ENCODE measurements at regions not wholly inside any gene's neighbourhood (a gene's known extent, or its start where the extent isn't known, plus 50 kb on each side); places are given as distances from the start of the nearest gene placed in this dataset.

DNA sequence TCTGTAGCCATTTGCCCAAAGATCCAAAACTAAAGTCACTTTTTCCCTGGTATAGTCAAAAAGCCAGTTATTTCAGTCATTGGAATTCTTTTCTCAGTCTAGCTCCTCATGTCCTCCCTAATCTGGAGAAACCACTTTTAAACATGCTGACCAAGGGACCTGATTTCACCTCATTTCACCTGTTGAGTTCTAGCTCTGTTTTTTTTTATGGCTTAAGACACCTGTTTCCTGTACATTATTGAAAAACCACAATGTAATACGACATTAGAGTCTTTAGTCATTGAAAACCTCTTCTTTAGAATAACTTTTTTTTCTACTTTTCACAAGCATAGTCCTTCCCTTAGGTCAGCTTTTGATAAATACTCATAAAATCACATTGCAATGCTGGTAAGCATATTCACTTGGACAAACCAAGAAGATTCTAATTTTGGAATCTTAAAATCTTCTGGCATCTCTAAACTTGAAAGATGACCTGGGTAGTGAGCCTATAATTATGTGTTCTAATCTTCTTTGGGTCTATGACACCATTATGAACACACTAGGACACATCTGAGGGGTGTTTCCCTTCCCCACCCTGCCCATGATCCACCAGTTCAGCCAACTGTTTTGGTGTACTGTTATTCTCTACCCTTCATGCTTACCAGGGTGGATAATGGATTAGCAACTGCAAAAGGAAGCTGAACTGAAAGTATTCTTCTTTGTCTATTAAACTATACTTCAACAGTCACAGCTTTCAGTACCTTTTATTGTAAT lies 103.5 kb upstream of the FXR1 start:
- Histone ChIP-seq H3K27me3 (ENCODE audit: control insufficient read depth, low read length) (no peaks in the 10 kb centered on the region), H3K4me3 (ENCODE audit: low read length) (no peak overlapping the region), H3K36me3 (ENCODE audit: control insufficient read depth, low read length) (no peaks in the 10 kb centered on the region), H3K4me2 (ENCODE audit: low read length) (no peak overlapping the region), H3K4me1 (ENCODE audit: control insufficient read depth, low read length) (no peaks in the 10 kb centered on the region), H3K27ac (ENCODE audit: low read depth, low read length) (no peak overlapping the region), H3F3A (ENCODE audit: control insufficient read depth, insufficient read depth) (no peaks in the 10 kb centered on the region), H4K20me1 (ENCODE audit: control insufficient read depth, insufficient read depth, low read depth, low read length) (no peaks in the 10 kb centered on the region), H3K9me2 (replicated peaks; ENCODE audit: control insufficient read depth, low read length) (no peaks in the 10 kb centered on the region), H3K9me3 (ENCODE audit: control insufficient read depth, insufficient read depth, low read length) (no peaks in the 10 kb centered on the region), H3K79me2 (ENCODE audit: control insufficient read depth, low read length) (no peaks in the 10 kb centered on the region)
- no peak for TF ChIP-seq EZH2phosphoT487 (IDR thresholded peaks at IDR 0.05; ENCODE audit: borderline replicate concordance, low read length)
- no peak for TF ChIP-seq CTCF (IDR thresholded peaks at IDR 0.05; ENCODE audit: low read depth, low read length, poor library complexity, severe bottlenecking)

GRCh38 chr3:180820400-180820799 lies 92.1 kb upstream of the FXR1 start:
- no peak for TF ChIP-seq CTCF (IDR thresholded peaks at IDR 0.05; ENCODE audit: low read depth, low read length, poor library complexity, severe bottlenecking)
- TF ChIP-seq EZH2phosphoT487 (IDR thresholded peaks at IDR 0.05; ENCODE audit: borderline replicate concordance, low read length): no peak
- Histone ChIP-seq H3K79me2 (ENCODE audit: control insufficient read depth, low read length) (no peaks in the 10 kb centered on the region), H3F3A (ENCODE audit: control insufficient read depth, insufficient read depth) (no peaks in the 10 kb centered on the region), H3K9me3 (ENCODE audit: control insufficient read depth, insufficient read depth, low read length) (no peaks in the 10 kb centered on the region), H3K36me3 (ENCODE audit: control insufficient read depth, low read length) (no peaks in the 10 kb centered on the region), H3K27ac (ENCODE audit: low read depth, low read length) (no peak overlapping the region), H3K9me2 (replicated peaks; ENCODE audit: control insufficient read depth, low read length) (no peaks in the 10 kb centered on the region), H3K4me1 (ENCODE audit: control insufficient read depth, low read length) (no peaks in the 10 kb centered on the region), H3K4me2 (ENCODE audit: low read length) (no peak overlapping the region), H3K27me3 (ENCODE audit: control insufficient read depth, low read length) (no peaks in the 10 kb centered on the region), H3K4me3 (ENCODE audit: low read length) (no peak overlapping the region), H4K20me1 (ENCODE audit: control insufficient read depth, insufficient read depth, low read depth, low read length) (no peaks in the 10 kb centered on the region)

DNA sequence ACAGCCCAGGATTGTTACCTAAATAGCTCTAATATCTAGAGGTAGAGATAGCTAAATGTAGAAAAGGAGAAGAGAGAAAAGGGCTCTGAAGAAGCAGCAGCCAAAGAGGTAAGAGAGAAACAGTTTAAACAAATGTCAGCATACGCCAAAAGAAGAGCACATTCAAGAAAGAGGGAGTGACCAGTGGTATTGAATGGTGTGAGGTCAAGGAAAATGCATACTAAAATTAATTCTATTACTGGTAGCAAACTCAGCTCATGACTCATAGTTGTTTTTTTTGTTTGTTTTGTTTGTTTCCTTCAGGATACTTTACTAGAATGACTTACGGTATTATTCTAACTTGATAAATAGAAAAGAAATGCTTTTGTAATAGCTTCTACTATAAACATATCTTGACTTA lies 86.5 kb upstream of the FXR1 start:
- Histone ChIP-seq H3K27ac (ENCODE audit: low read depth, low read length) (no peak overlapping the region), H3K4me1 (ENCODE audit: control insufficient read depth, low read length) (no peaks in the 10 kb centered on the region), H3K9me3 (ENCODE audit: control insufficient read depth, insufficient read depth, low read length) (no peaks in the 10 kb centered on the region), H4K20me1 (ENCODE audit: control insufficient read depth, insufficient read depth, low read depth, low read length) (no peaks in the 10 kb centered on the region), H3K4me2 (ENCODE audit: low read length) (no peak overlapping the region), H3K79me2 (ENCODE audit: control insufficient read depth, low read length) (no peaks in the 10 kb centered on the region), H3F3A (ENCODE audit: control insufficient read depth, insufficient read depth) (no peaks in the 10 kb centered on the region), H3K9me2 (replicated peaks; ENCODE audit: control insufficient read depth, low read length) (no peaks in the 10 kb centered on the region), H3K27me3 (ENCODE audit: control insufficient read depth, low read length) (no peaks in the 10 kb centered on the region; the same call in 1 of the 2 replicates), H3K36me3 (ENCODE audit: control insufficient read depth, low read length) (no peaks in the 10 kb centered on the region), H3K4me3 (ENCODE audit: low read length) (no peak overlapping the region)
- TF ChIP-seq CTCF (IDR thresholded peaks at IDR 0.05; ENCODE audit: low read depth, low read length, poor library complexity, severe bottlenecking) (no peak), EZH2phosphoT487 (IDR thresholded peaks at IDR 0.05; ENCODE audit: borderline replicate concordance, low read length) (no peak)
